Choroid plexus epithelial cell (primary cell): ENCODE measurements at regions not wholly inside any gene's neighbourhood (a gene's known extent, or its start where the extent isn't known, plus 50 kb on each side); places are given as distances from the start of the nearest gene placed in this dataset.
A peak's percentile ranks its signal among the peaks of the same experiment; 100 is the strongest.
"Not testable (repeated sequence)": the region's sequence is repeated elsewhere in the genome, so short reads cannot be mapped to it uniquely, and the experiment has no call there.

Experiments
- DNase-seq: peaks from one replicate; pipeline ENCODE4 v3.0.0-alpha.2; 2010; ENCODE audit warnings: low read depth
- H3K4me3 ChIP-seq: 2 replicates; pipeline ENCODE4 v1.5.1; 2011; ENCODE audit warnings: low read depth, mild to moderate bottlenecking, control low read depth, low read length, moderate library complexity
- CTCF ChIP-seq: conservative IDR thresholded peaks from 2 replicates; pipeline ENCODE4 v1.5.1; 2011; ENCODE audit warnings: low read depth, mild to moderate bottlenecking, control low read depth, inconsistent platforms, low read length, moderate library complexity

GRCh38 chr5:116862632-116863455 is 288.2 kb upstream of the SEMA6A start:
- H3K4me3 ChIP-seq, result no peak overlapping the region
- DNase-seq, result no peak
- TF ChIP-seq CTCF, result no peak

- no peak for TF ChIP-seq CTCF
- H3K4me3 ChIP-seq, result no peak overlapping the region
- no peak for DNase-seq
Measured at GRCh38 chr5:116861666-116862065, 287.0 kb upstream of the SEMA6A start.

GRCh38 chr5:116861097-116861496 is 286.5 kb upstream of the SEMA6A start:
- H3K4me3 ChIP-seq, result no peak overlapping the region
- no peak for DNase-seq
- no peak for TF ChIP-seq CTCF

- no peak for TF ChIP-seq CTCF
- peak; percentile 27 for DNase-seq
- no peak overlapping the region for H3K4me3 ChIP-seq
Measured at GRCh38 chr5:116859666-116860320, 285.2 kb upstream of the SEMA6A start.

GRCh38 chr5:116858705-116859333 is 284.2 kb upstream of the SEMA6A start:
- no peak overlapping the region for H3K4me3 ChIP-seq
- DNase-seq, result no peak
- no peak for TF ChIP-seq CTCF

- DNase-seq, H3K4me3 ChIP-seq: not testable (repeated sequence)
Measured at GRCh38 chr5:116858020-116858419, 283.4 kb upstream of the SEMA6A start.

GRCh38 chr5:116856271-116856670 is 281.6 kb upstream of the SEMA6A start:
- DNase-seq, result no peak
- no peak for TF ChIP-seq CTCF
- no peak overlapping the region for H3K4me3 ChIP-seq
